Left hindlimb (tissue), 1 donor: ENCODE measurements at regions not wholly inside any gene's neighbourhood (a gene's known extent, or its start where the extent isn't known, plus 50 kb on each side); places are given as distances from the start of the nearest gene placed in this dataset.

Experiments used
- DNase-seq: peaks from one replicate; pipeline ENCODE4 v3.0.0-alpha.2; 2018

- DNase-seq, result no peak
Observed at GRCh38 chr5:30121043-30121442, 1072.4 kb upstream of the CDH6 start.

GRCh38 chr5:30117135-30117534 is 1076.4 kb upstream of the CDH6 start:
- no peak for DNase-seq

- no peak for DNase-seq
Observed at GRCh38 chr5:30113542-30113941, 1079.9 kb upstream of the CDH6 start.

- DNase-seq, result no peak
Observed at GRCh38 chr5:30112867-30113266, 1080.6 kb upstream of the CDH6 start.

- no peak for DNase-seq
Observed at GRCh38 chr5:30108051-30108450, 1085.4 kb upstream of the CDH6 start.

- DNase-seq, result no peak
Observed at GRCh38 chr5:30106596-30106995, 1086.9 kb upstream of the CDH6 start.

- DNase-seq, result no peak
Observed at GRCh38 chr5:30104872-30105596, 1088.5 kb upstream of the CDH6 start.

GRCh38 chr5:30103452-30104202 is 1089.9 kb upstream of the CDH6 start:
- DNase-seq, result no peak

- no peak for DNase-seq
Observed at GRCh38 chr5:30103052-30103451, 1090.4 kb upstream of the CDH6 start.

- no peak for DNase-seq
Observed at GRCh38 chr5:30102185-30102584, 1091.3 kb upstream of the CDH6 start.

GRCh38 chr5:30100929-30101328 is 1092.6 kb upstream of the CDH6 start:
- DNase-seq, result no peak

GRCh38 chr5:30100148-30100713 is 1093.3 kb upstream of the CDH6 start:
- DNase-seq, result no peak

- no peak for DNase-seq
Observed at GRCh38 chr5:30099634-30100033, 1093.9 kb upstream of the CDH6 start.

- no peak for DNase-seq
Observed at GRCh38 chr5:30098940-30099339, 1094.5 kb upstream of the CDH6 start.

- no peak for DNase-seq
Observed at GRCh38 chr5:30092548-30092947, 1100.9 kb upstream of the CDH6 start.

- DNase-seq, result no peak
Observed at GRCh38 chr5:30069441-30070263, 1123.8 kb upstream of the CDH6 start.

GRCh38 chr5:30063503-30063902 is 1130.0 kb upstream of the CDH6 start:
- no peak for DNase-seq

GRCh38 chr5:30051976-30052375 is 1141.5 kb upstream of the CDH6 start:
- no peak for DNase-seq

GRCh38 chr5:30050056-30050815 is 1143.2 kb upstream of the CDH6 start:
- DNase-seq, result no peak

GRCh38 chr5:30042677-30043076 is 1150.8 kb upstream of the CDH6 start:
- no peak for DNase-seq

GRCh38 chr5:30041831-30042385 is 1151.6 kb upstream of the CDH6 start:
- no peak for DNase-seq

- DNase-seq, result no peak
Observed at GRCh38 chr5:30041291-30041690, 1152.2 kb upstream of the CDH6 start.
